ENCODE measurements at regions not wholly inside any gene's neighbourhood (a gene's known extent, or its start where the extent isn't known, plus 50 kb on each side); places are given as distances from the start of the nearest gene placed in this dataset.

GRCh38 chr3:177473903-177474302 lies 276.6 kb upstream of the TBL1XR1 start:
- H3K9me2 ChIP-seq (ENCODE audit: insufficient read depth, low read length) = no peaks in the 10 kb centered on the region

GRCh38 chr3:177474652-177475355 lies 277.5 kb upstream of the TBL1XR1 start:
- H3K4me3 ChIP-seq (ENCODE audit: low read length) = no peak overlapping the region
- no peaks in the 10 kb centered on the region for H3K9me2 ChIP-seq (ENCODE audit: insufficient read depth, low read length)
- no peak overlapping the region for H3K27ac ChIP-seq (ENCODE audit: low read length)
- H3K27me3 ChIP-seq (ENCODE audit: insufficient read depth, low read depth, low read length) = no peaks in the 10 kb centered on the region
- no peaks in the 10 kb centered on the region for H3K9me3 ChIP-seq (ENCODE audit: low read length)
- no peaks in the 10 kb centered on the region for H3K79me2 ChIP-seq (replicated peaks; ENCODE audit: insufficient read depth, low read length)
- H3K36me3 ChIP-seq (ENCODE audit: insufficient read depth, low read length) = no peaks in the 10 kb centered on the region
- no peak overlapping the region for H3K4me2 ChIP-seq (ENCODE audit: low read length)
- H3K9ac ChIP-seq (ENCODE audit: low read length) = no peak overlapping the region
- H4K20me1 ChIP-seq (ENCODE audit: insufficient read depth) = no peaks in the 10 kb centered on the region
- no peak overlapping the region for H2AFZ ChIP-seq (ENCODE audit: low read depth, low read length)
- no peaks in the 10 kb centered on the region for H3F3A ChIP-seq (ENCODE audit: insufficient read depth, low read length, poor library complexity, severe bottlenecking)
- TF ChIP-seq MXI1 (conservative IDR thresholded peaks at IDR 0.05; ENCODE audit: poor library complexity, severe bottlenecking) (no peak), CTCF (IDR thresholded peaks at IDR 0.05; ENCODE audit: poor library complexity, severe bottlenecking) (no peak), RAD21 (conservative IDR thresholded peaks at IDR 0.05) (no peak), TAF1 (IDR thresholded peaks at IDR 0.05; ENCODE audit: low read depth) (no peak), REST (IDR thresholded peaks at IDR 0.05; ENCODE audit: borderline replicate concordance) (no peak)

More at GRCh38 chr3:177473903-177474302, 276.6 kb upstream of the TBL1XR1 start:
- Histone ChIP-seq H2AFZ (ENCODE audit: low read depth, low read length) (no peak overlapping the region), H3K27ac (ENCODE audit: low read length) (no peak overlapping the region), H3K4me2 (ENCODE audit: low read length) (no peak overlapping the region), H3K9me3 (ENCODE audit: low read length) (no peaks in the 10 kb centered on the region), H3K36me3 (ENCODE audit: insufficient read depth, low read length) (no peaks in the 10 kb centered on the region), H3K27me3 (ENCODE audit: insufficient read depth, low read depth, low read length) (no peaks in the 10 kb centered on the region), H3K4me3 (ENCODE audit: low read length) (no peak overlapping the region), H3F3A (ENCODE audit: insufficient read depth, low read length, poor library complexity, severe bottlenecking) (no peaks in the 10 kb centered on the region), H3K79me2 (replicated peaks; ENCODE audit: insufficient read depth, low read length) (no peaks in the 10 kb centered on the region), H4K20me1 (ENCODE audit: insufficient read depth) (no peaks in the 10 kb centered on the region), H3K9ac (ENCODE audit: low read length) (no peak overlapping the region)
- TF ChIP-seq EP300 (conservative IDR thresholded peaks at IDR 0.05; ENCODE audit: poor library complexity, severe bottlenecking) = no peak
- TF ChIP-seq POLR2AphosphoS5 (IDR thresholded peaks at IDR 0.05) = no peak
- no peak for TF ChIP-seq TAF1 (IDR thresholded peaks at IDR 0.05; ENCODE audit: low read depth)
- no peak for TF ChIP-seq MXI1 (conservative IDR thresholded peaks at IDR 0.05; ENCODE audit: poor library complexity, severe bottlenecking)
- TF ChIP-seq CTCF (IDR thresholded peaks at IDR 0.05; ENCODE audit: poor library complexity, severe bottlenecking) = no peak
- no peak for TF ChIP-seq EZH2 (IDR thresholded peaks at IDR 0.05; ENCODE audit: borderline replicate concordance, insufficient read depth, low read length, poor library complexity, severe bottlenecking)
- TF ChIP-seq RAD21 (conservative IDR thresholded peaks at IDR 0.05) = no peak
- no peak for TF ChIP-seq REST (IDR thresholded peaks at IDR 0.05; ENCODE audit: borderline replicate concordance)
- TF ChIP-seq SMC3 (conservative IDR thresholded peaks at IDR 0.05; ENCODE audit: poor library complexity) = no peak

Measured in neural cell (in vitro differentiated cells).